GM10248 (cell line): ENCODE measurements at regions not wholly inside any gene's neighbourhood (a gene's known extent, or its start where the extent isn't known, plus 50 kb on each side); places are given as distances from the start of the nearest gene placed in this dataset.

Experiments
- CTCF ChIA-PET: fragments of 300-600 bp; sonication (Branson Sonifier 250); formaldehyde crosslinking; extraction: SDS; loops from one replicate; lab custom pipeline; 2021; ENCODE audit warnings: antibody characterized with exemption; lab: Yijun Ruan, JAX
- POLR2A ChIA-PET: fragments of 350-650 bp; sonication (Branson Sonifier 250); formaldehyde crosslinking; extraction: SDS; loops from one replicate; lab custom pipeline; 2020; ENCODE audit warnings: antibody characterized with exemption; lab: Yijun Ruan, JAX
- DNase-seq: peaks from one replicate; pipeline ENCODE4 v3.0.0; 2012; ENCODE audit errors: extremely low spot score
- TF ChIP-seq, protein P1 (sequence below): IDR thresholded peaks from 2 replicates; pipeline ENCODE4 v1.5.1; 2012; ENCODE audit warnings: mild to moderate bottlenecking, low read depth; ENCODE audit errors: extremely low read depth, missing control alignments, control extremely low read depth

DNA sequence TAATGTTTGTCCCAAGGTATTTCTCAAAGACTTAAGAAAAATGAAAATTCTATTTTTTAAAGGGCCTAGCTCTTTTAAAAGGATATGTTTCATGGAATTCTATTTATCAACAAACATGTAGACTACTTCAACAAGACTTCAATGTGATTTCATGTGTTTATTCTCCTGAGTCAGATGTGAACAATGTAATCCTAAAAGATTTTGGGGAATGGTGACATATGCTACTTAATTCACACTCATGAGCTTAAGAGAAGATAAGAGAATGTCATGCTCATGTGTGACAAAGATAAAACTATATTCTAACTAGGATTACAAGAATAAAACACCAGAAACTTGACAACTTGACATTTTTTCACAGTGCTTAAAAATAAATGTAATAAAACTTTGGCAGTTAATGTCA, 127.5 kb downstream of the TES start:
- CTCF ChIA-PET, result interaction anchor here (1.1 kb wide), 1 partner anchor 9 kb away, joined by 3 read pairs; no protein-coding TSS in a partner anchor
- DNase-seq, result no peak
- TF ChIP-seq, protein P1, sequence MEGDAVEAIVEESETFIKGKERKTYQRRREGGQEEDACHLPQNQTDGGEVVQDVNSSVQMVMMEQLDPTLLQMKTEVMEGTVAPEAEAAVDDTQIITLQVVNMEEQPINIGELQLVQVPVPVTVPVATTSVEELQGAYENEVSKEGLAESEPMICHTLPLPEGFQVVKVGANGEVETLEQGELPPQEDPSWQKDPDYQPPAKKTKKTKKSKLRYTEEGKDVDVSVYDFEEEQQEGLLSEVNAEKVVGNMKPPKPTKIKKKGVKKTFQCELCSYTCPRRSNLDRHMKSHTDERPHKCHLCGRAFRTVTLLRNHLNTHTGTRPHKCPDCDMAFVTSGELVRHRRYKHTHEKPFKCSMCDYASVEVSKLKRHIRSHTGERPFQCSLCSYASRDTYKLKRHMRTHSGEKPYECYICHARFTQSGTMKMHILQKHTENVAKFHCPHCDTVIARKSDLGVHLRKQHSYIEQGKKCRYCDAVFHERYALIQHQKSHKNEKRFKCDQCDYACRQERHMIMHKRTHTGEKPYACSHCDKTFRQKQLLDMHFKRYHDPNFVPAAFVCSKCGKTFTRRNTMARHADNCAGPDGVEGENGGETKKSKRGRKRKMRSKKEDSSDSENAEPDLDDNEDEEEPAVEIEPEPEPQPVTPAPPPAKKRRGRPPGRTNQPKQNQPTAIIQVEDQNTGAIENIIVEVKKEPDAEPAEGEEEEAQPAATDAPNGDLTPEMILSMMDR, result no peak
- POLR2A ChIA-PET, result no interaction called here

DNA sequence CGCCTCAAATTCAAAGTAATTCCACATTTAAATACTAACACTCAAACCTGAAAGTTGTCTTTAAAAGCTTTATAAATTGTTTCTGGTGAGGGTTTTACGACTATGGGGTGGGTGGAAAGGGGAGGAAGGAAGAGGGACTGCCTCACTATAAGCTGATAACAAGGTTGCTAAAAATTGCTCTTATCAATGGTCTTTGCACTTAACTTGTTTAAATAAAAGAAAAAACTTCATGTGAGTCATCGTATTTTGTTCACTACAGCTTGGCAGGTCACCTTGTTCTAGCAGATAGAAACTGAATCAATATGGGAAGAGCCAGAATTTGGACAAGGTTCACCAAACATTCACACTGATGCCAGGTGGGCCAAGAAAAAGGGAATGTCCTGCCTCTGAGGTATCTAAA, 129.2 kb downstream of the TES start:
- ChIA-PET CTCF (interaction anchor here (1.1 to 1.8 kb wide), 4 partner anchors 8 to 34 kb away, joined by 3 to 5 read pairs (median 4); no protein-coding TSS in a partner anchor), POLR2A (no interaction called here)
- DNase-seq, result no peak
- TF ChIP-seq, protein P1, result no peak

DNA sequence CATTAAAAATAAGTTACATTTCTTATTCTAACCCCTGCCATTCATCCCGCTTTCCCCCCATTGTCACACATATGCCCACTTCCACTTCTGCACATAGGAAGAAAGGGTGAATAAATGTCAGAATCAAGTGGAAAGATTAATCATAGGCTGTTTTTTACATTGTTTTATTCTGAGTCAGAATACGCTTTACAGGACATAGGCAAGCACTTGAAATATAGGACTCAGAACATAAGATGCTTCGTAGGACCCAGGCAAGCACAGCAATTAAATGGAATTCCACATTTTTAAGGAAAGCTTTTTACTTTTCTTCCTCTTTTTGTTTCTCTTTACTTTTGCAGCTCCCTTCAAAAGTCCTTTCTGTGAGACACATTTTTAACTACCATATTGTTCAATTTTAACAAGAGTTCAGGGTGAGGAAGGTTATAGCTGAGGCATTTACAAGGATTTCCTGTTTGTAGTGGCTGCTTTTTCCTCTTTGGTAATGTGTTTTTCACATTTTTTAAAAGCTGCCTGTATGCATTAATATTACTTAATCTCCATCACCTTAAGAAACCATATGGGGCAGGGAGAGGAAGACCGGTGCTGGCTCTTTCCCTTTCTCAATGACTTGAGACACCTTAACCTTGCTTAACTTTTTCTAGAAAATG, 130.0 kb downstream of the TES start:
- TF ChIP-seq, protein P1, result no peak
- DNase-seq, result no peak
- ChIA-PET POLR2A (no interaction called here), CTCF (interaction anchor here (1.8 to 2.0 kb wide), 3 partner anchors 8 to 82 kb away, joined by 5 to 10 read pairs (median 6); no protein-coding TSS in a partner anchor)

DNA sequence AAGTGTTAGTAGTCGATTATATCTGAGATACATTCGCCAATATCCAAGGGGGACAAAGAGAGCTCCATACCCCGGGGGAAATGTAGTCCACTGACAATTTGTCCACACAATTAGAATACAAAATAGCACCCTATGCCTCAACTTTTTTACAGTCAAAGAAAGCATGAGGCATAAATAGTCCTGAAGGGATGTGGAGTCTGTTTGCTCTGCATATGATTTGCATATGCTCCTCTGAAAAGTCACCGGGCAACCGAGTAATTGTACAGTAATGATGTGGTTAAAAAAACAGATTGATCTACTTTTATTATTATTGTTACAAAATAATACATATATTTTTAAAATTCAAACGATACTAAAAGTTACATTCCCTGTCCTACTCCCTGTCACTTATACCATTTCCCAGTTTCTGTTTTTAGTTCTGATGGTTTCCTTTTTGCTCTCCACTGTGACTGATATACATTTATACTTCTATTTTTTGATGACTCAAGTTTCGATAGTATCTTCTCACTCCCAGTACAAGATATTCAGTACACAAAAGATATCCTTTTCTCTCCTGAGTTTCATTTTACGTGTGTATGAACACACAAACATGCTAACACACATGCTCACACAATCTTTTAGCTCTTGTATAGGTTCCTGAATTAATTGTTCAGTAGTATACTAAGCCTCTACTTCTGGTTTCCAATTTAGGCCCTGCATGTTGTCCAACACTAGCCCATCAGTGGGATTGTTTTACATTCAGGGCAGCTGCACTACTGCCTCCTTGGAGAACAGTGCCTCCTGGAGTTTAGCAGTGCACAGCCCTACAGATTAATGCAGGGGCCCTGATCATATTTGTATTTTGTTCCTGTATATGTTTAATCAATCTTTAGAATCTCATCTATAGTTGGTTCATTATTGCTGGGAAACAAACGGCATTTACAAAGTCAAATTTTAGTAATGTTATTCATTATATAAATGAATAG, 130.9 kb downstream of the TES start:
- CTCF ChIA-PET, result interaction anchor here (1.9 to 2.0 kb wide), 2 partner anchors 12 to 83 kb away, joined by 6 to 10 read pairs; no protein-coding TSS in a partner anchor
- DNase-seq, result no peak
- TF ChIP-seq, protein P1, result peak; percentile 7
- POLR2A ChIA-PET, result no interaction called here

DNA sequence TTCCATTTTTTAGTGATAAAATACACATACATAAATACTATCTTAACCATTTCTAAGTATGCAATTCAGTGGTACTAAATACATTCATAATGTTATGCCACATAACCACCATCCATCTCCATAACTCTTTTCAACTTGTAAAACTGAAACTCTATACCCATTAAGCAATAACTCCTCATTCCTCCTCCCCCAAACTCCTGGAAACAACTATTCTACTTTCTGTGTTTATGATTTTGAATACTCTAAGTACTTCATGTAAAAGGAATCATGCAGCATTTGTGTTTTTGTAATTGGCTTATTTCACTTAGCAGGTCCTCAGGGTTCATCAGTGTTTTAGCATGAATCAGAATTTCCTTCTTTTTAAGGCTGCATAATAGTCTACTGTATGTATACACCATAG, 131.8 kb downstream of the TES start:
- CTCF ChIA-PET, result interaction anchor here (2.0 kb wide), 1 partner anchor 83 kb away, joined by 10 read pairs; no protein-coding TSS in a partner anchor
- DNase-seq, result no peak
- TF ChIP-seq, protein P1, result no peak
- POLR2A ChIA-PET, result no interaction called here

DNA sequence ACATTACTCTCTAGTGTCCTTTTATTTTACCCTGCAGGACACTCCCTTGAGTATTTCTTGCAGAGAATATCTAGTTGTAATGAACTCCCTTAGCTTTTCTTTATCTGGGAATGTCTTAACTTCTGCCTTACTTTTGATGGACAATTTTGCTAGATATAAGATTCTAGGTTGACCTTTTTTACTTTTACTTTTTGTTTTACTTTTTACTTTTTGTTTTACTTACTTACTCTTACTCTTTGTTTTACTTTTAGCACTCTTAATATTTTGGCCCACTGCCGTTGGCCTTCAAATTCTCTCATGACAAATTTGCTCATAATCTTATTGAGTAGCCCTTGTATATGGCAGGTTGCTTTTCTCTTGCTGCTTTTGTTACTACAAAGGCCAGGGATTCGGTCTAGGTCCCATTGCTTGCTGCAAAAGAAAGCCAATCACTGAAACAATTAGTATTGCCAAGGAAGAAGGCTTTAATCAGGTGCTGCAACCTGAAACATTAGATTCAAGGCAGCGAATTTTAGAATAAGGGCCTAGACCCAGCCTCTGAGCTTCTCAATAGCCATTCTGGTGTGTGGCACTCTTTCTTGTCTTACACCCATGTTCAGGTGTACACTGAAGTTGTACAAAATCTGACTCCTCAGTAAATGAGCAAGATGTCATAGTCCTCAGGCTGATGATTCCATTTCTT, 137.0 kb downstream of the TES start:
- ChIA-PET CTCF (interaction anchor here (1.2 to 1.3 kb wide), 2 partner anchors 8 to 10 kb away, joined by 3 to 5 read pairs; no protein-coding TSS in a partner anchor), POLR2A (no interaction called here)
- TF ChIP-seq, protein P1, result no peak
- DNase-seq, result no peak
